ENCODE measurements at regions not wholly inside any gene's neighbourhood (a gene's known extent, or its start where the extent isn't known, plus 50 kb on each side); places are given as distances from the start of the nearest gene placed in this dataset.

- no TSS peak for BruUV-seq (replicated peaks)
- POLR2A ChIA-PET, result no interaction called here
- TF ChIP-seq, protein P1, sequence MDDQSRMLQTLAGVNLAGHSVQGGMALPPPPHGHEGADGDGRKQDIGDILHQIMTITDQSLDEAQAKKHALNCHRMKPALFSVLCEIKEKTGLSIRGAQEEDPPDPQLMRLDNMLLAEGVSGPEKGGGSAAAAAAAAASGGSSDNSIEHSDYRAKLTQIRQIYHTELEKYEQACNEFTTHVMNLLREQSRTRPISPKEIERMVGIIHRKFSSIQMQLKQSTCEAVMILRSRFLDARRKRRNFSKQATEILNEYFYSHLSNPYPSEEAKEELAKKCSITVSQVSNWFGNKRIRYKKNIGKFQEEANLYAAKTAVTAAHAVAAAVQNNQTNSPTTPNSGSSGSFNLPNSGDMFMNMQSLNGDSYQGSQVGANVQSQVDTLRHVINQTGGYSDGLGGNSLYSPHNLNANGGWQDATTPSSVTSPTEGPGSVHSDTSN (IDR thresholded peaks at IDR 0.05; ENCODE audit: insufficient replicate concordance, low read depth, low read length), result no peak
- TF ChIP-seq TBL1XR1 (IDR thresholded peaks at IDR 0.05; ENCODE audit: low read depth, low read length) (no peak), ZNF207 (IDR thresholded peaks at IDR 0.05; ENCODE audit: borderline replicate concordance) (no peak), KAT2A (conservative IDR thresholded peaks at IDR 0.05; ENCODE audit: control insufficient read depth, low read depth, low read length) (no peak), SPI1 (IDR thresholded peaks at IDR 0.05; ENCODE audit: borderline replicate concordance, insufficient read depth, low read depth, low read length) (no peak), SREBF1 (IDR thresholded peaks at IDR 0.05; ENCODE audit: low read length) (no peak), BHLHE40 (IDR thresholded peaks at IDR 0.05; ENCODE audit: borderline replicate concordance in 1 of 2, low read depth in 2 of 2, low read length in 1 of 2) (no peak)
- TF ChIP-seq, protein P2, sequence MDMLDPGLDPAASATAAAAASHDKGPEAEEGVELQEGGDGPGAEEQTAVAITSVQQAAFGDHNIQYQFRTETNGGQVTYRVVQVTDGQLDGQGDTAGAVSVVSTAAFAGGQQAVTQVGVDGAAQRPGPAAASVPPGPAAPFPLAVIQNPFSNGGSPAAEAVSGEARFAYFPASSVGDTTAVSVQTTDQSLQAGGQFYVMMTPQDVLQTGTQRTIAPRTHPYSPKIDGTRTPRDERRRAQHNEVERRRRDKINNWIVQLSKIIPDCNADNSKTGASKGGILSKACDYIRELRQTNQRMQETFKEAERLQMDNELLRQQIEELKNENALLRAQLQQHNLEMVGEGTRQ (IDR thresholded peaks at IDR 0.05; ENCODE audit: borderline replicate concordance, low read depth, low read length), result no peak
These were observed 566.0 kb upstream of the PSMD7 start for GRCh38 chr16:73730481-73731090.

More at GRCh38 chr16:73730481-73731090, 566.0 kb upstream of the PSMD7 start:
- no peak for FAIRE-seq
- intact Hi-C loops (cut with micrococcal nuclease; ENCODE audit: unreplicated experiment), result no loop called here
- no peak for DNase-seq (ENCODE audit: low read depth, low spot score)
- H3K4me2 ChIP-seq (ENCODE audit: control insufficient read depth, insufficient read depth), result no peak overlapping the region
- H3K27me3 ChIP-seq (replicated peaks in 1 of 2; ENCODE audit: control insufficient read depth in 2 of 2, insufficient read depth in 2 of 2, low read length in 1 of 2), result no peaks in the 10 kb centered on the region
- no peak for ATAC-seq
- H3K4me1 ChIP-seq (ENCODE audit: control insufficient read depth, insufficient read depth, low read length), result no peaks in the 10 kb centered on the region
- H2AFZ ChIP-seq (ENCODE audit: control insufficient read depth, low read depth, low read length), result no peak overlapping the region
- no peaks in the 10 kb centered on the region; the same call in 1 of the 2 replicates for H4K20me1 ChIP-seq (ENCODE audit: control insufficient read depth, insufficient read depth)
- ChIA-PET SMC1A (ENCODE audit: uncharacterized antibody, unreplicated experiment) (no interaction called here), CTCF (no interaction called here), RAD21 (ENCODE audit: unreplicated experiment) (no interaction called here)
- no peak overlapping the region for H3K9ac ChIP-seq (ENCODE audit: control insufficient read depth, insufficient read depth, low read length)
- 44% methylated on average over 15 of the region's 15 CpGs for WGBS (ENCODE audit: insufficient coverage, insufficient replicate concordance, low lambda C conversion rate, missing lambda C conversion rate)
- H3K4me3 ChIP-seq, result no peak overlapping the region
- H3K36me3 ChIP-seq (ENCODE audit: control insufficient read depth in 2 of 2, insufficient read depth in 2 of 2, low read length in 1 of 2), result no peaks in the 10 kb centered on the region
- in situ Hi-C loops (cut with MboI), result no loop called here
- no peaks in the 10 kb centered on the region for H3K9me3 ChIP-seq (replicated peaks; ENCODE audit: control insufficient read depth, insufficient read depth, low read length)
- H3K79me2 ChIP-seq (ENCODE audit: control insufficient read depth, insufficient read depth, low read length), result no peaks in the 10 kb centered on the region
- no peak overlapping the region for H3K27ac ChIP-seq (ENCODE audit: control insufficient read depth, insufficient read depth)
